HepG2 (cell line): ENCODE measurements at regions not wholly inside any gene's neighbourhood (a gene's known extent, or its start where the extent isn't known, plus 50 kb on each side); places are given as distances from the start of the nearest gene placed in this dataset.

Experiments used
- ATAC-seq: fragments of 200-7000 bp; cut with Tn5 transposase; 3 replicates; pipeline ENCODE4 v1.9.1; 2020; ENCODE audit warnings: mild to moderate bottlenecking, moderate library complexity
- BruUV-seq: library from RNA; stranded (reverse); fragments of 400-500 nt; replicated peaks from 2 replicates; lab custom pipeline; 2021; lab: Mats Ljungman, UMichigan
- CTCF ChIA-PET: fragments of 300-600 bp; formaldehyde crosslinking; extraction: SDS; loops from one replicate; lab custom pipeline; 2021; ENCODE audit warnings: low total read pairs, inconsistent platforms, low intra/inter-chr PET ratio; lab: Yijun Ruan, JAX
- POLR2A ChIA-PET: fragments of 350-600 bp; sonication (Branson Sonifier 250); formaldehyde crosslinking; loops from one replicate; lab custom pipeline; 2020; ENCODE audit warnings: antibody characterized with exemption, inconsistent platforms; lab: Yijun Ruan, JAX
- DNase-seq: peaks from one replicate; pipeline ENCODE4 v3.0.0-alpha.2; 2015; ENCODE audit warnings: low spot score
- FAIRE-seq: peaks from 3 replicates; lab custom pipeline; 2011; peaks lifted over from hg19 to GRCh38; lab: Jason Lieb, UNC
- H2AFZ ChIP-seq: one replicate; pipeline ENCODE4 v1.6.1; 2011; ENCODE audit warnings: low read length, inconsistent platforms
- H3K27ac ChIP-seq: fragments of 300-600 bp; 3 replicates; pipeline ENCODE4 v1.8.0; 2011; ENCODE audit warnings: mixed run types, mild to moderate bottlenecking, mixed read lengths, low read length, inconsistent platforms; ENCODE audit not compliant: insufficient read depth; ENCODE audit errors: extremely low read length
- H3K27me3 ChIP-seq, 2 experiments: fragments of 200-600 bp in 1 of 2; 2 replicates in 1 of 2; 3 replicates in 1 of 2; pipeline versions ENCODE4 v1.6.0 to v1.8.0; 2011; ENCODE audit warnings: low read length in 2 of 2, mild to moderate bottlenecking in 2 of 2, moderate library complexity in 2 of 2, inconsistent platforms in 1 of 2; ENCODE audit not compliant: insufficient read depth in 2 of 2, control insufficient read depth in 1 of 2
- H3K36me3 ChIP-seq, 2 experiments: fragments of 200-600 bp in 1 of 2; replicated peaks in 1 of 2; 2 replicates in 1 of 2; 3 replicates in 1 of 2; pipeline versions ENCODE4 v1.5.1 to v1.8.0; 2011; ENCODE audit warnings: low read length in 2 of 2, inconsistent platforms in 1 of 2; ENCODE audit not compliant: insufficient read depth in 2 of 2, control insufficient read depth in 1 of 2
- H3K4me1 ChIP-seq: 2 replicates; pipeline ENCODE4 v1.5.1; 2012; ENCODE audit warnings: low read length, inconsistent platforms; ENCODE audit not compliant: insufficient read depth
- H3K4me2 ChIP-seq: 2 replicates; pipeline ENCODE4 v1.6.0; 2011; ENCODE audit warnings: low read depth, low read length, inconsistent platforms
- H3K4me3 ChIP-seq, 3 experiments: fragments of 200-600 bp in 1 of 3; sonication (generic), shearing (Covaris generic) in 1 of 3; replicated peaks in 1 of 3; 2 replicates each; pipeline ENCODE4 v1.5.1; 2011 to 2016; ENCODE audit warnings: low read length in 3 of 3, inconsistent platforms in 2 of 3, low read depth in 2 of 3, mild to moderate bottlenecking in 2 of 3, control low read depth in 1 of 3, mixed read lengths in 1 of 3; ENCODE audit not compliant: insufficient read depth in 1 of 3
- H3K79me2 ChIP-seq: one replicate; pipeline ENCODE4 v1.6.1; 2011; ENCODE audit warnings: low read length, inconsistent platforms; ENCODE audit not compliant: insufficient read depth
- H3K9ac ChIP-seq: 2 replicates; pipeline ENCODE4 v1.6.0; 2011; ENCODE audit warnings: mild to moderate bottlenecking, low read depth, low read length, inconsistent platforms; ENCODE audit not compliant: insufficient read depth
- H3K9me3 ChIP-seq: 2 replicates; pipeline ENCODE4 v1.5.1; 2012; ENCODE audit warnings: mild to moderate bottlenecking, low read length
- H4K20me1 ChIP-seq: 2 replicates; pipeline ENCODE4 v1.6.0; 2011; ENCODE audit warnings: inconsistent platforms, mild to moderate bottlenecking, low read length, moderate library complexity; ENCODE audit not compliant: insufficient read depth
- ARID2 ChIP-seq: sonication (generic); formaldehyde crosslinking; IDR thresholded peaks from 2 replicates; pipeline ENCODE4 v1.8.1; 2022; ENCODE audit warnings: mild to moderate bottlenecking, missing genetic modification reagents, borderline replicate concordance
- ATF1 ChIP-seq: IDR thresholded peaks from 2 replicates; pipeline ENCODE4 v1.6.1; 2016; ENCODE audit warnings: mild to moderate bottlenecking, control low read depth
- HIVEP1 ChIP-seq: sonication (generic); formaldehyde crosslinking; IDR thresholded peaks from 2 replicates; pipeline ENCODE4 v1.4.0; 2020; ENCODE audit warnings: mild to moderate bottlenecking, missing genetic modification reagents
- HNF4G ChIP-seq, 2 experiments: sonication (generic) in 1 of 2; formaldehyde crosslinking in 1 of 2; IDR thresholded peaks; 2 replicates each; pipeline versions ENCODE4 v1.4.0 to v1.6.1; 2011 to 2020; ENCODE audit warnings: borderline replicate concordance in 2 of 2, low read depth in 2 of 2, mild to moderate bottlenecking in 2 of 2, low read length in 1 of 2, missing genetic modification reagents in 1 of 2, moderate library complexity in 1 of 2
- LRRFIP1 ChIP-seq: sonication (generic); formaldehyde crosslinking; conservative IDR thresholded peaks from 2 replicates; pipeline ENCODE4 v1.4.0; 2020; ENCODE audit warnings: missing genetic modification reagents
- PRPF4 ChIP-seq: fragments of 200-400 bp; formaldehyde crosslinking; IDR thresholded peaks from 2 replicates; pipeline ENCODE4 v1.6.1; 2016; ENCODE audit warnings: low read length, low read depth; ENCODE audit not compliant: poor library complexity, severe bottlenecking
- RERE ChIP-seq: IDR thresholded peaks from 2 replicates; pipeline ENCODE4 v1.6.1; 2016; ENCODE audit warnings: low read depth, missing genetic modification reagents, missing compliant biosample characterization
- RNF2 ChIP-seq: fragments of 450-650 bp; conservative IDR thresholded peaks from 2 replicates; pipeline ENCODE4 v1.6.1; 2016; ENCODE audit warnings: low read depth
- RXRA ChIP-seq: sonication (generic); formaldehyde crosslinking; IDR thresholded peaks from 2 replicates; pipeline ENCODE4 v1.5.1; 2020; ENCODE audit warnings: missing genetic modification reagents
- SKI ChIP-seq: fragments of 450-650 bp; IDR thresholded peaks from one replicate; pipeline ENCODE4 v1.6.1; 2018; ENCODE audit warnings: mild to moderate bottlenecking; ENCODE audit not compliant: partially characterized antibody
- ZBTB38 ChIP-seq: sonication (generic); formaldehyde crosslinking; IDR thresholded peaks from 2 replicates; pipeline ENCODE4 v1.5.1; 2020; ENCODE audit warnings: mild to moderate bottlenecking, missing genetic modification reagents
- ZBTB4 ChIP-seq: sonication (generic); formaldehyde crosslinking; IDR thresholded peaks from 2 replicates; pipeline ENCODE4 v1.4.0; 2020; ENCODE audit warnings: missing genetic modification reagents, mild to moderate bottlenecking, borderline replicate concordance
- ZNF34 ChIP-seq: sonication (generic); formaldehyde crosslinking; IDR thresholded peaks from 2 replicates; pipeline ENCODE4 v1.4.0; 2020; ENCODE audit warnings: mild to moderate bottlenecking, missing genetic modification reagents, borderline replicate concordance
- ZNF598 ChIP-seq: sonication (generic); formaldehyde crosslinking; IDR thresholded peaks from 2 replicates; pipeline ENCODE4 v1.5.1; 2020; ENCODE audit warnings: mild to moderate bottlenecking, missing genetic modification reagents, borderline replicate concordance
- ZNF777 ChIP-seq: sonication (generic); formaldehyde crosslinking; IDR thresholded peaks from 2 replicates; pipeline ENCODE4 v1.4.0; 2020; ENCODE audit warnings: missing genetic modification reagents
- WGBS: methylation state at CpG from one replicate; pipeline ENCODE4 v1.1.6; 2017; ENCODE audit warnings: low lambda C conversion rate; 5-methylcytosine and 5-hydroxymethylcytosine counted together
- in situ Hi-C: cut with HindIII; loops from 2 replicates; pipeline ENCODE4 v1.10.0; 2017; ENCODE audit warnings: low pct_unique_long_range_greater_than_20kb; ENCODE audit not compliant: extremely low pct_ligation_motif_present
- intact Hi-C: fragments of 100-400 bp; cut with micrococcal nuclease; formaldehyde crosslinking; loops from one replicate; pipeline ENCODE4 v1.10.0; 2022; ENCODE audit not compliant: unreplicated experiment

GRCh38 chr12:89899651-89900050, 191.0 kb upstream of the ATP2B1 start:
- Histone ChIP-seq H3K4me1 (no peaks in the 10 kb centered on the region), H3K27ac (no peak overlapping the region), H3K9me3 (no peaks in the 10 kb centered on the region), H3K36me3 (no peaks in the 10 kb centered on the region), H4K20me1 (no peaks in the 10 kb centered on the region), H3K4me3 (no peak overlapping the region), H2AFZ (no peak overlapping the region), H3K4me2 (no peak overlapping the region), H3K27me3 (no peaks in the 10 kb centered on the region), H3K79me2 (no peaks in the 10 kb centered on the region), H3K9ac (no peak overlapping the region)
- intact Hi-C loops (no loop called here), in situ Hi-C loops (no loop called here)
- 3% methylated on average over 2 of the region's 2 CpGs for WGBS
- no peak for ATAC-seq
- CTCF ChIA-PET: no interaction called here
- no TSS peak for BruUV-seq
- no peak for FAIRE-seq
- no peak for DNase-seq
- POLR2A ChIA-PET: no interaction called here
- TF ChIP-seq PRPF4: no peak
- no peak for TF ChIP-seq RXRA (CRISPR knock-in tag)
- no peak for TF ChIP-seq HIVEP1 (CRISPR knock-in tag)
- TF ChIP-seq SKI: no peak
- TF ChIP-seq ZBTB38 (CRISPR knock-in tag): no peak
- TF ChIP-seq ZNF34: no peak
- TF ChIP-seq LRRFIP1 (CRISPR knock-in tag): no peak
- TF ChIP-seq ATF1 (CRISPR knock-in tag): no peak
- TF ChIP-seq ARID2 (CRISPR knock-in tag): no peak
- no peak for TF ChIP-seq ZNF777 (CRISPR knock-in tag)
- TF ChIP-seq ZBTB4 (CRISPR knock-in tag): no peak
- TF ChIP-seq RERE (CRISPR knock-in tag): no peak
- TF ChIP-seq RNF2: no peak
- TF ChIP-seq HNF4G (IDR thresholded peaks at IDR 0.05; ENCODE audit: borderline replicate concordance, low read depth, low read length): no peak
- TF ChIP-seq HNF4G (CRISPR knock-in tag; IDR thresholded peaks at IDR 0.05; ENCODE audit: borderline replicate concordance, low read depth): no peak
- TF ChIP-seq ZNF598 (CRISPR knock-in tag): no peak
